ENCODE measurements at regions not wholly inside any gene's neighbourhood (a gene's known extent, or its start where the extent isn't known, plus 50 kb on each side); places are given as distances from the start of the nearest gene placed in this dataset.
"Not testable (repeated sequence)": the region's sequence is repeated elsewhere in the genome, so short reads cannot be mapped to it uniquely, and the experiment has no call there.

- Mint-ChIP-seq H3K4me1 (peaks cover 11% of the 10 kb centered on the region), H3K27me3 (peaks cover 26% of the 10 kb centered on the region)
- ATAC-seq; DNase-seq; H3K36me3 Mint-ChIP-seq (ENCODE audit: low read depth); H3K27ac Mint-ChIP-seq; H3K9me3 Mint-ChIP-seq; H3K4me3 Mint-ChIP-seq: not testable (repeated sequence)
Observed at GRCh38 chr20:64327223-64327549, 71.6 kb downstream of the PCMTD2 start.

GRCh38 chr20:64327550-64328317 lies 72.2 kb downstream of the PCMTD2 start:
- Mint-ChIP-seq H3K27me3 (peaks cover 31% of the 10 kb centered on the region), H3K4me1 (peaks cover 11% of the 10 kb centered on the region)
- DNase-seq: peak; percentile 34

GRCh38 chr20:64328595-64329250 lies 73.2 kb downstream of the PCMTD2 start:
- H3K4me3 Mint-ChIP-seq: peak overlapping the region; percentile 50
- H3K27ac Mint-ChIP-seq: peak overlapping the region; percentile 59
- not testable (repeated sequence) for H3K36me3 Mint-ChIP-seq (ENCODE audit: low read depth)
- H3K9me3 Mint-ChIP-seq: peaks cover 12% of the 10 kb centered on the region
- H3K4me1 Mint-ChIP-seq: peaks cover 11% of the 10 kb centered on the region
- peaks cover 38% of the 10 kb centered on the region for H3K27me3 Mint-ChIP-seq
- DNase-seq: peak; percentile 3
- peak; percentile 83 for ATAC-seq

More at GRCh38 chr20:64327550-64328317, 72.2 kb downstream of the PCMTD2 start:
- not testable (repeated sequence) for H3K9me3 Mint-ChIP-seq; H3K36me3 Mint-ChIP-seq (ENCODE audit: low read depth); H3K27ac Mint-ChIP-seq; H3K4me3 Mint-ChIP-seq
- peak; percentile 67 for ATAC-seq

GRCh38 chr20:64332627-64333026 lies 77.1 kb downstream of the PCMTD2 start:
- not testable (repeated sequence) for H3K4me3 Mint-ChIP-seq; H3K27ac Mint-ChIP-seq; DNase-seq; ATAC-seq; H3K36me3 Mint-ChIP-seq (ENCODE audit: low read depth)
- peaks cover 11% of the 10 kb centered on the region for H3K4me1 Mint-ChIP-seq
- peaks cover 37% of the 10 kb centered on the region for H3K27me3 Mint-ChIP-seq
- H3K9me3 Mint-ChIP-seq: peaks cover 12% of the 10 kb centered on the region
